Colonic mucosa (tissue), 4 donors: ENCODE measurements at regions not wholly inside any gene's neighbourhood (a gene's known extent, or its start where the extent isn't known, plus 50 kb on each side); places are given as distances from the start of the nearest gene placed in this dataset.

Experiments
- DNase-seq: peaks from one replicate; pipeline ENCODE4 v3.0.0-alpha.2; 2020
- H3K27ac ChIP-seq: fragments of 200-600 bp; one replicate; pipeline ENCODE4 v1.8.0; 2021
- H3K27me3 ChIP-seq: fragments of 200-600 bp; one replicate; pipeline ENCODE4 v1.8.0; 2021
- H3K36me3 ChIP-seq: fragments of 200-600 bp; one replicate; pipeline ENCODE4 v1.8.0; 2021
- H3K4me1 ChIP-seq: fragments of 200-600 bp; one replicate; pipeline ENCODE4 v1.8.0; 2021; ENCODE audit warnings: mild to moderate bottlenecking
- H3K4me3 ChIP-seq: fragments of 200-600 bp; one replicate; pipeline ENCODE4 v1.8.0; 2021
- H3K9ac ChIP-seq, 2 donors: one replicate each; pipeline ENCODE4 v1.7.0; 2013; ENCODE audit warnings: control low read depth in 2 of 2, low read depth in 2 of 2, low read length in 2 of 2
- H3K9me3 ChIP-seq: fragments of 200-600 bp; one replicate; pipeline ENCODE4 v1.8.0; 2021
- intact Hi-C: fragments of 100-400 bp; cut with DNase I; formaldehyde crosslinking; loops from one replicate; pipeline ENCODE4 v1.14.1; 2022
- TF ChIP-seq, protein P1 (sequence below): fragments of 200-600 bp; IDR thresholded peaks from one replicate; pipeline ENCODE4 v1.8.0; 2022; ENCODE audit warnings: antibody characterized with exemption, mild to moderate bottlenecking
- donor health status: healthy.
- donor health status: DM: no; HTN: no; CAD: no.
- donor health status: DM: no; HTN: no; CAD: no.

DNA sequence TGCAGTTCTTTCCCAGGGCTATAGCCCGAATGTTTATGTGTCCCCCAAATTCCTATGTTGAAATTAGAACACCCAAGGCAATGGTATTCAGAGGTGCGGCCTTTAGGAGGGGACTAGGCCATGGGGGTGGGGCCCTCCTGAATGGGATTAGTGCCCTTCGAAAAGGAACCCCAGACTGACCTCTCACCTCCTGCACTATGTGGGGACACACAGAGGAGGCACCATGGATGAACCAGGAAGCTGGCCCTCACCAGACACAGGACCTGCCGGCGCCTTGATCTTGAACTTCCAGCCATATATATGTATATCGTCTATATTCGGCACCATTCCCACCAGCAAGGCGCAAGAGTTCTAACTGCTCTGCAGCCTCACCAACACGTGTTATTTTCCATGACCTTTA is 101.5 kb upstream of the BHLHE23 start:
- Histone ChIP-seq H3K9ac (no peak overlapping the region), H3K36me3 (no peaks in the 10 kb centered on the region), H3K4me3 (no peak overlapping the region), H3K4me1 (no peaks in the 10 kb centered on the region), H3K9me3 (no peaks in the 10 kb centered on the region), H3K27ac (no peak overlapping the region), H3K27me3 (no peaks in the 10 kb centered on the region)
- intact Hi-C loops = no loop called here
- DNase-seq = no peak
- TF ChIP-seq, protein P1, sequence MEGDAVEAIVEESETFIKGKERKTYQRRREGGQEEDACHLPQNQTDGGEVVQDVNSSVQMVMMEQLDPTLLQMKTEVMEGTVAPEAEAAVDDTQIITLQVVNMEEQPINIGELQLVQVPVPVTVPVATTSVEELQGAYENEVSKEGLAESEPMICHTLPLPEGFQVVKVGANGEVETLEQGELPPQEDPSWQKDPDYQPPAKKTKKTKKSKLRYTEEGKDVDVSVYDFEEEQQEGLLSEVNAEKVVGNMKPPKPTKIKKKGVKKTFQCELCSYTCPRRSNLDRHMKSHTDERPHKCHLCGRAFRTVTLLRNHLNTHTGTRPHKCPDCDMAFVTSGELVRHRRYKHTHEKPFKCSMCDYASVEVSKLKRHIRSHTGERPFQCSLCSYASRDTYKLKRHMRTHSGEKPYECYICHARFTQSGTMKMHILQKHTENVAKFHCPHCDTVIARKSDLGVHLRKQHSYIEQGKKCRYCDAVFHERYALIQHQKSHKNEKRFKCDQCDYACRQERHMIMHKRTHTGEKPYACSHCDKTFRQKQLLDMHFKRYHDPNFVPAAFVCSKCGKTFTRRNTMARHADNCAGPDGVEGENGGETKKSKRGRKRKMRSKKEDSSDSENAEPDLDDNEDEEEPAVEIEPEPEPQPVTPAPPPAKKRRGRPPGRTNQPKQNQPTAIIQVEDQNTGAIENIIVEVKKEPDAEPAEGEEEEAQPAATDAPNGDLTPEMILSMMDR = no peak

DNA sequence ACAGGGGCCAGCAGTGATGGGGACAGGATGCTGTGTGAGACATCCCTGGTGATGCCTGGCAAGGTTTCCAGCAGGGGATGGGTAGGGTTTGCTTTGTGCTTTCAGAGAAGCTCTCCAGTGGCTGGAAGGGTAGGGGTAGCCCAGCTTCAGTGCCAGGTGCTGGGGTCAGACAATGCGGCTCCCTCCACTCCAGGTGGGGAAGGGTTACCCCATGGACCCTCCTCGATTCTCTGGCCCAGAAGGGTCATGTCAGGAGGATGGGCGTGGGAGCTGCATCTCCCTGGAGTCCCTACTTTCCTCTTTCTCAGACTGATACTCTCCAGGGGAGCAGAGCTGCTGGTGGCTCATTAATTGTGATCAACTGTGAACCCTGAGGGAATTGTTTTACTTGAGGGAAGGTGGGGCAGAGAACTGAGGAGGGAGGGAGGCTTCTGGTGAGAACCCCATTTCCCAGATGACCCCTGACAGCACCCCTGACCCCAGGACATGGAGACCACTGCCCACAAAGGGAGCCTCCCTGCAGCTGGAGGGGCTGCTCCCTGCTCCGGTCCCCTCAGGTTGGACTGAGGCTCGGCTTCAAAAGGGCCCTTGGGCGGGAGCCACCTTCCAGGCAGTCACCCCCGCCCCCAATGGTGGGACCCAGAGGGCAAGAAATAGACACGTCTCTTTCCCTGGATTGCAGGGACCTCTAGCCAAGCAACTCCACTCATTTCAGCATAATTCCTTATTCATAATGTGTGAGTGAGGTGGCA is 100.9 kb upstream of the BHLHE23 start:
- Histone ChIP-seq H3K27me3 (no peaks in the 10 kb centered on the region), H3K4me1 (no peaks in the 10 kb centered on the region), H3K9me3 (no peaks in the 10 kb centered on the region), H3K9ac (no peak overlapping the region), H3K36me3 (no peaks in the 10 kb centered on the region), H3K4me3 (no peak overlapping the region), H3K27ac (no peak overlapping the region)
- intact Hi-C loops = no loop called here
- DNase-seq = no peak
- TF ChIP-seq, protein P1 = no peak

DNA sequence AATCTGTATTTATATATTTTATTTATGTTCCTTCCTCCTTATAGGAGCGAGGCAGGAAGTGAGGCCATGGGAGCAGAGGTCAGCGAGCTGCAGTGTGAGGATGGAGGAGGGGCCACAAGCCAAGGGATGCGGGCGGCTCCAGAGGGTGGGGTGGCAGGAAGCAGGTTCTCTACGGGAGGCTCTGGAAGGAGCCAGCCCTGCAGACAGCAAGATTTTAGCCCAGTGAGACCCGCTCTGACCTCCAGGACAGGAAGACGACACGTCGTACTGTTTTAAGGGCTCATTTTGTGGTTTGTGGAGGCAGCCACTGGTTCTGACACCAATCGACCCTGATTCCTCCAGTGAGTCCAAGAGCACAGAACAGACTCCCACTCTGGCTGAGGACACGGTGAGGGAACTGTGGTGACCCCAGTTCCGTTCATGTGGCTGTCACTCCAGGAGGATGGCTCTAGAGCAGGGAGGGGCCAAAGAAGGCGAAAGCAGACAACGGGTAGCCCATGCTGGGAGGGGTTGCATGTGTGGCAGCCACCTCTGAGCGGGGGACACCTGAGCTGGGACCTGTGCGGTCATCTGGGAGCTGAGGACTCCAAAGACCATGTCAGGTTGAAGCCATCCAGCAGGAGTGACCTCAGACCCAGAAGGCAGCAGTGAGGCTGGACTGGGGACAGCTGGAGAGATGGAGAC is 100.1 kb upstream of the BHLHE23 start:
- no peaks in the 10 kb centered on the region for H3K36me3 ChIP-seq
- no peak for DNase-seq
- H3K27me3 ChIP-seq = no peaks in the 10 kb centered on the region
- TF ChIP-seq, protein P1 = no peak
- no peak overlapping the region for H3K4me3 ChIP-seq
- no peaks in the 10 kb centered on the region for H3K4me1 ChIP-seq
- intact Hi-C loops = no loop called here
- H3K9ac ChIP-seq = no peak overlapping the region
- H3K27ac ChIP-seq = no peak overlapping the region
- no peaks in the 10 kb centered on the region for H3K9me3 ChIP-seq

DNA sequence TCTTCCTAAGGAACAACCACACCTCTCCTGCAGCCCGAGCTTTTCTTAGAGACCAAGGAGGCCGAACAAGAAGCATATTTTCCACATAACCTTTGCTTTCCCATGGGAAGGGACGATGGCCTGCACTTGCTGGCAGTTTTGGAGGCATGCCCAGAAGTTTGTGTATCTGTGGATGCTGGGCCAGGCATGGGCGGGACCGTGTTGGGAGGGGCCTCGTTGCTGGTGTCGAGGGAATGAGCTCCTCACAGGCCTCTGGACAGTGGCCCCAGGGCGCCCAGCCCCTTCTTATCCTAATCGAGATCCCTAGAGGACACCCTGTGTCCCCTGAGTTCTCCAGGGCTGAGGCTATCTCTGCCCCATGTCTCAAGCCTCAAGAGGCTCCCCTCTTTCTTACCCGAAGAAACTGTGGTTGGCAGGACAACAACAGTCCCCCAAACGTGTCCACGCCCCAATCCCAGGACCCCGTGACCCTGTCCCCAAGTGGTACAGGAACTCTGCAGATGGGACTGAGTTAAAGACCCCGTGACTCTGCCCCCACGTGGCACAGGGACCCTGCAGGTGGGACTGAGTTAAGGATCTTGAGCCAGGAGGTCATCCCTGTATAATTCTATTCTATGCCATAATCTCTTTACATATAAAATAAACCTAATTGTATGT is 99.5 kb upstream of the BHLHE23 start:
- intact Hi-C loops = no loop called here
- Histone ChIP-seq H3K27me3 (no peaks in the 10 kb centered on the region), H3K9ac (no peak overlapping the region), H3K4me1 (no peaks in the 10 kb centered on the region), H3K4me3 (no peak overlapping the region), H3K36me3 (no peaks in the 10 kb centered on the region), H3K27ac (no peak overlapping the region), H3K9me3 (no peaks in the 10 kb centered on the region)
- peak; percentile 78 for DNase-seq
- TF ChIP-seq, protein P1 = no peak

DNA sequence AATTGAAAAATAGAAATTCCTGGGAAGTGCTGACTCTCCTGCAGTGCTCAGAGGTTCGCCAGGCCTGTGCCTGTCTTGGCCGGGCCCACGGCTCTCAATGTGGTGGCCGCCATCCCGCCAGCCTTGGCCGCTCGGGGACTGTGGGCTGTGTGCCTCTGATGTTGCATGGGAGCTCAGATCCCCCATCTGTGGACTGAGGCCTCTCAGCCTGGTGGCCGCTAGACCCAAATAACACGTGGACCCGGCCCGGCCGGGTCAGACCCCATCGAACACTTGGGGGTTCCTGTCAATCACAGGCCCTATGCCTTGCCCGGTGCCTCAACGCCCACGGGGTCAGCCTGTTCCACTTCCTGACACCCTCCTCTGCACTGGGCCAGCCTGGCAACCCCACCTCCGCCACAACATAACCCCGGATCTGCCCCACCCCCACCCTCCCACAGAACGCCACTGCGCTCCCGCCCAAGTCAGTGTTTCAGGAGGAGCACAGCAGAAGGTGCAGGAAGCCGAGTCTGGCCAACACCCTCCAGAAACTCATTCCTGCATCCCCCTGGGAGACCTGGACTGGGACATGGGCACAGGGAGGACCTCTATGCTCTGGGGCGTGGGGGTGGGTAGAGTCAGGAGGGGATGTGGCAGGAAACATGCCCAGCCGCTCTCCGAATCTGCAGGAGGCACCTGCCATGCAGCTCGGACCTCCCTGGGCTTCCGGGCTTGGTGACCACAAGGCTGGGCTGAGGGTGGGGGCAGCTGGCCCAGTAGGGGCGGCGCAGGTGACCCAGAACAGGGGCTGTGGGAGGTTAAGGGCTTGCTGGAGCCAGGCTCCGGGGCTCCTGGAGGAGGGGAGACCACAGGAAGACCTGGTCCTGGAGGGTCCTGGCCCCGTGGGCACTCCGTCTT is 98.7 kb upstream of the BHLHE23 start:
- DNase-seq = no peak
- Histone ChIP-seq H3K4me3 (no peak overlapping the region), H3K4me1 (no peaks in the 10 kb centered on the region), H3K9ac (no peak overlapping the region), H3K27ac (no peak overlapping the region), H3K9me3 (no peaks in the 10 kb centered on the region), H3K27me3 (no peaks in the 10 kb centered on the region), H3K36me3 (no peaks in the 10 kb centered on the region)
- intact Hi-C loops = no loop called here
- TF ChIP-seq, protein P1 = no peak
